Lung (tissue), 11 donors: ENCODE measurements at regions not wholly inside any gene's neighbourhood (a gene's known extent, or its start where the extent isn't known, plus 50 kb on each side); places are given as distances from the start of the nearest gene placed in this dataset.
A peak's percentile ranks its signal among the peaks of the same experiment; 100 is the strongest.

ENCODE experiments used
- ATAC-seq: fragments of 200-7000 bp; cut with Tn5 transposase; one replicate; pipeline ENCODE4 v1.9.1; 2020; ENCODE audit warnings: moderate number of reproducible peaks; ENCODE audit not compliant: insufficient read depth, low FRiP score
- DNase-seq, 3 donors: peaks; one replicate each; pipeline ENCODE4 v3.0.0-alpha.2; 2013 to 2017
- H3K27ac ChIP-seq, 2 donors: one replicate each; pipeline ENCODE4 v1.5.1; 2013; ENCODE audit warnings: mild to moderate bottlenecking in 2 of 2, moderate library complexity in 2 of 2, control low read depth in 1 of 2, inconsistent platforms in 1 of 2, low read depth in 1 of 2, low read length in 1 of 2
- H3K27me3 ChIP-seq, 3 donors: one replicate each; pipeline ENCODE4 v1.5.1; 2013; ENCODE audit warnings: low read length in 2 of 3; ENCODE audit not compliant: control insufficient read depth in 3 of 3, insufficient read depth in 3 of 3
- H3K36me3 ChIP-seq, 4 donors: one replicate each; pipeline ENCODE4 v1.5.1; 2013; ENCODE audit warnings: low read length in 4 of 4, mild to moderate bottlenecking in 1 of 4, moderate library complexity in 1 of 4; ENCODE audit not compliant: control insufficient read depth in 4 of 4, insufficient read depth in 4 of 4
- H3K4me1 ChIP-seq, 5 donors: one replicate each; pipeline ENCODE4 v1.5.1; 2013; ENCODE audit warnings: low read length in 5 of 5, mild to moderate bottlenecking in 2 of 5, moderate library complexity in 1 of 5; ENCODE audit not compliant: control insufficient read depth in 5 of 5, insufficient read depth in 5 of 5
- H3K4me3 ChIP-seq: one replicate; pipeline ENCODE4 v1.5.1; 2013; ENCODE audit warnings: mild to moderate bottlenecking, control low read depth, moderate library complexity
- H3K9ac ChIP-seq, 2 donors: one replicate each; pipeline ENCODE4 v1.5.1; 2013; ENCODE audit warnings: low read length in 2 of 2, control low read depth in 1 of 2; ENCODE audit not compliant: insufficient read depth in 1 of 2
- H3K9me3 ChIP-seq, 4 donors: one replicate each; pipeline ENCODE4 v1.5.1; 2013; ENCODE audit warnings: low read length in 3 of 4, mild to moderate bottlenecking in 1 of 4, moderate library complexity in 1 of 4; ENCODE audit not compliant: control insufficient read depth in 4 of 4, insufficient read depth in 3 of 4
- WGBS, 2 donors: extraction: QIAGEN DNeasy Blood & Tissue Kit; methylation state at CpG; one replicate each; pipeline ENCODE4 v1.1.7; 2013; 5-methylcytosine and 5-hydroxymethylcytosine counted together
- TF ChIP-seq, protein P1 (sequence below): IDR thresholded peaks from 2 replicates; pipeline ENCODE4 v1.5.1; 2012; ENCODE audit warnings: mild to moderate bottlenecking; ENCODE audit errors: control extremely low read depth, extremely low read depth
- donor health status: control.
- donor health status: control.
- donor health status: Bipolar disorder and iron deficiency.
- donor health status: healthy.
- donor health status: DM: yes; HTN: yes; CAD: no.

DNA sequence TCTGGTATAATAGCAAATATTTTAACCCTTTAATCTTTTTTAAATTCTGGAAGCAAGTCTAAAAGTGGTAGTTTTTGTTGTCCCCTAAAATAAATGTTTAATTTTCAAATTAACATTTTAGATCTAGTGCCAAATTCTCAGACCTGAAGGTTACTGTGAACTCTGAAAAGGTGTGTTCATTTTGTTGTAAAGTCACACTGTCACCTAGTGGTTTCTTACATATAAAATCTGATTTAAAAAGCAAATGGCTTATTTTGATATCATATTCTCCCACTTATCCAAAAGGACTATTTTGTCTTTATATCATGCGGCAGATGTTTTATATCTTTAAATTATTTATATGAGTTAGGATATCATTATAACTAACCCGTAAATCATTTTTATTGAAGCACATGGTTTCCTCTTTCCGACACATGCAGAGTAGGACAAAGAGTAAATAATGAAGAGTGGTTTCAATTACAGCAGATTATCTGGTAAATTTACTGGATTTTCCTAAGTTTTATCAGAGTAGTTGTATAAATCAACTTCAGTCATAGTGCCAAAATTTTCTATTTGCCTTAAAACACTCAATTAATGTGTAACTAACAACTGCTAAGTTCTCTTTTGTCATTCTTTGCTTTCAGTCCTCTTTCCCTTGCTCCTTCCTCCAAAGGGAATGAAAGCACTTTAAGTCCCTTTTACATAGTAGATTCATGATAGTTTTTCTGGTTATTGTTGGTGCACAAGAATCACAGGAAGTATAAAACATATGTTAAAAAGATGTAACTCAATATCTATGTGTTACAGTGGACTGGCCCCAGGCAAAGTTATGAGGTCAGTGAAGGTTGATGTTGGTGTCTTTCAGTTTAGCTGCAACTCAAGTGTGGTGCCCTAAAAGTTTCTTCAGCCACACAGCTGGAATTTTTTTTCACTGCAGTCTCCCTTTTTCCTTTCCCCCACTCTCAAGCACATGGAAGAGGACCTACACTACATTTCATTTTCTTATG, 189.6 kb downstream of the COX7C start:
- WGBS, 2 donors = 59 to 74% methylated on average over 3 of the region's 3 CpGs
- H3K27ac ChIP-seq = no peak overlapping the region
- peaks cover 0 to 7% (median 0%) of the 10 kb centered on the region in 5 donors for H3K4me1 ChIP-seq
- H3K27me3 ChIP-seq = no peaks in the 10 kb centered on the region
- H3K4me3 ChIP-seq = no peak overlapping the region
- peaks cover 0 to 4% (median 0%) of the 10 kb centered on the region in 4 donors for H3K9me3 ChIP-seq
- TF ChIP-seq, protein P1, sequence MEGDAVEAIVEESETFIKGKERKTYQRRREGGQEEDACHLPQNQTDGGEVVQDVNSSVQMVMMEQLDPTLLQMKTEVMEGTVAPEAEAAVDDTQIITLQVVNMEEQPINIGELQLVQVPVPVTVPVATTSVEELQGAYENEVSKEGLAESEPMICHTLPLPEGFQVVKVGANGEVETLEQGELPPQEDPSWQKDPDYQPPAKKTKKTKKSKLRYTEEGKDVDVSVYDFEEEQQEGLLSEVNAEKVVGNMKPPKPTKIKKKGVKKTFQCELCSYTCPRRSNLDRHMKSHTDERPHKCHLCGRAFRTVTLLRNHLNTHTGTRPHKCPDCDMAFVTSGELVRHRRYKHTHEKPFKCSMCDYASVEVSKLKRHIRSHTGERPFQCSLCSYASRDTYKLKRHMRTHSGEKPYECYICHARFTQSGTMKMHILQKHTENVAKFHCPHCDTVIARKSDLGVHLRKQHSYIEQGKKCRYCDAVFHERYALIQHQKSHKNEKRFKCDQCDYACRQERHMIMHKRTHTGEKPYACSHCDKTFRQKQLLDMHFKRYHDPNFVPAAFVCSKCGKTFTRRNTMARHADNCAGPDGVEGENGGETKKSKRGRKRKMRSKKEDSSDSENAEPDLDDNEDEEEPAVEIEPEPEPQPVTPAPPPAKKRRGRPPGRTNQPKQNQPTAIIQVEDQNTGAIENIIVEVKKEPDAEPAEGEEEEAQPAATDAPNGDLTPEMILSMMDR = no peak
- no peaks in the 10 kb centered on the region for H3K36me3 ChIP-seq
- DNase-seq (peak; percentile 14 to 92 (median 87)), ATAC-seq (no peak)
- H3K9ac ChIP-seq = no peak overlapping the region

- peaks cover 0 to 23% (median 0%) of the 10 kb centered on the region in 5 donors for H3K4me1 ChIP-seq
- peak in 1 of 3 donors; percentile 25 for DNase-seq
- H3K9me3 ChIP-seq = no peaks in the 10 kb centered on the region
- H3K27ac ChIP-seq = no peak overlapping the region
- TF ChIP-seq, protein P1 = no peak
- no peak overlapping the region for H3K9ac ChIP-seq
- no peaks in the 10 kb centered on the region for H3K27me3 ChIP-seq
- 88 to 96% methylated on average over 1 of the region's 1 CpG for WGBS, 2 donors
- H3K36me3 ChIP-seq = no peaks in the 10 kb centered on the region
- no peak for ATAC-seq
- H3K4me3 ChIP-seq = no peak overlapping the region
Observed at GRCh38 chr5:86814315-86814714, 196.6 kb downstream of the COX7C start.

DNA sequence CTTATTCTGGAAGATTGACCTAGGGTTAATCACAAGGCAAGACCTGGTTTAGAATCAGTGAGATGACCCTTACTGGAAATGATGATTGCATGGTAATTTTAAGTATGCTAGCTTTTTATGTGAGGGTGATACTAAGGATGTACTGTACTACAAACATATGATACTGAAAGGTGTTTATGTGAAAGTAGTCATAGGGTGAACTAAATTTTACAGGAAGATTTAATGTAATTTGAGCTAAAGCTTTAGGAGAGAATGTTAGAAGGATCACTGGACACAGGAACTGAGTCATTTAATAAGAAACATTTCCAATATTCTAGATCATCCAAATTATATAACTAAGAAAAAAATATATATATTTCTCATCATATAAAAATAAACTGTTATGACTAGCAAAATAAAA, 197.2 kb downstream of the COX7C start:
- Histone ChIP-seq H3K4me3 (no peak overlapping the region), H3K9ac (no peak overlapping the region), H3K4me1 (peaks cover 0 to 23% (median 0%) of the 10 kb centered on the region in 5 donors), H3K27me3 (no peaks in the 10 kb centered on the region), H3K36me3 (no peaks in the 10 kb centered on the region), H3K27ac (no peak overlapping the region), H3K9me3 (no peaks in the 10 kb centered on the region)
- ATAC-seq (no peak), DNase-seq (no peak)
- TF ChIP-seq, protein P1 = no peak
